Keratinocyte (primary cell): ENCODE measurements at regions not wholly inside any gene's neighbourhood (a gene's known extent, or its start where the extent isn't known, plus 50 kb on each side); places are given as distances from the start of the nearest gene placed in this dataset.

Experiments used
- EZH2 ChIP-seq: IDR thresholded peaks from one replicate; pipeline ENCODE4 v1.6.1; 2012; ENCODE audit warnings: inconsistent platforms, mild to moderate bottlenecking, low read length, moderate library complexity
- TF ChIP-seq, protein P1 (sequence below), 3 experiments: IDR thresholded peaks in 1 of 3; conservative IDR thresholded peaks in 1 of 3; optimal IDR thresholded peaks in 1 of 3; 2 replicates in 2 of 3; 3 replicates in 1 of 3; pipeline versions ENCODE3 to v1.5.1; 2011; ENCODE audit warnings: low read length in 3 of 3, mild to moderate bottlenecking in 3 of 3, moderate library complexity in 2 of 3, control low read depth in 1 of 3, inconsistent platforms in 1 of 3; ENCODE audit not compliant: insufficient read depth in 2 of 3; ENCODE audit errors: extremely low read depth in 1 of 3

DNA sequence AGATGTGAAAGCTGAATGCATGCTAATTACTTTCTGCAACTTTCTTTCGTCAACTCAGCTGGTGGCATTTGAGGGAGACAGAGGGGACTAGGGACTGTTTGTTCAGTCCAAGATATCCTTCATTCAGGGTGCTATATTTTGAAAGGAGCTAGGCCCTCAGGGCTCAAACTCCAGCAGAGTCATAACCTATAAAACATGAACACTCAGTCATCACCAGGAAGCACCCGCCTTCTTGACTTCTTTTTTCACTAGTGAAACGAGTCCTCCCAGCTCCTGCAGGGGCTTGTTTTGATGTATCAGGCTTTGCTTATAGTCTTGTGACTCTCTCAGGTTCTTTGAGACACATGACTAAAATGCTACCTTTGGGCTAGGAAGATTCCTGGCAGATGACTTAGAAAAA lies 230.6 kb downstream of the PCDH7 start:
- TF ChIP-seq, protein P1, sequence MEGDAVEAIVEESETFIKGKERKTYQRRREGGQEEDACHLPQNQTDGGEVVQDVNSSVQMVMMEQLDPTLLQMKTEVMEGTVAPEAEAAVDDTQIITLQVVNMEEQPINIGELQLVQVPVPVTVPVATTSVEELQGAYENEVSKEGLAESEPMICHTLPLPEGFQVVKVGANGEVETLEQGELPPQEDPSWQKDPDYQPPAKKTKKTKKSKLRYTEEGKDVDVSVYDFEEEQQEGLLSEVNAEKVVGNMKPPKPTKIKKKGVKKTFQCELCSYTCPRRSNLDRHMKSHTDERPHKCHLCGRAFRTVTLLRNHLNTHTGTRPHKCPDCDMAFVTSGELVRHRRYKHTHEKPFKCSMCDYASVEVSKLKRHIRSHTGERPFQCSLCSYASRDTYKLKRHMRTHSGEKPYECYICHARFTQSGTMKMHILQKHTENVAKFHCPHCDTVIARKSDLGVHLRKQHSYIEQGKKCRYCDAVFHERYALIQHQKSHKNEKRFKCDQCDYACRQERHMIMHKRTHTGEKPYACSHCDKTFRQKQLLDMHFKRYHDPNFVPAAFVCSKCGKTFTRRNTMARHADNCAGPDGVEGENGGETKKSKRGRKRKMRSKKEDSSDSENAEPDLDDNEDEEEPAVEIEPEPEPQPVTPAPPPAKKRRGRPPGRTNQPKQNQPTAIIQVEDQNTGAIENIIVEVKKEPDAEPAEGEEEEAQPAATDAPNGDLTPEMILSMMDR (optimal IDR thresholded peaks at IDR 0.05 in 1 of 3, IDR thresholded peaks at IDR 0.05 in 1 of 3, conservative IDR thresholded peaks at IDR 0.05 in 1 of 3; ENCODE audit: extremely low read depth in 1 of 3, insufficient read depth in 2 of 3, low read length in 3 of 3), result no peak
- no peak for TF ChIP-seq EZH2
